LNCaP clone FGC (cell line): ENCODE measurements at regions not wholly inside any gene's neighbourhood (a gene's known extent, or its start where the extent isn't known, plus 50 kb on each side); places are given as distances from the start of the nearest gene placed in this dataset.

Source experiments
- DNase-seq: peaks from one replicate; pipeline ENCODE4 v3.0.0-alpha.2; 2011; ENCODE audit warnings: low read depth
- H3K4me3 ChIP-seq: 2 replicates; pipeline ENCODE4 v1.5.1; 2011; ENCODE audit warnings: mild to moderate bottlenecking, low read depth, low read length, control low read depth
- TF ChIP-seq, protein P1 (sequence below): IDR thresholded peaks from 2 replicates; pipeline ENCODE4 v1.5.1; 2012; ENCODE audit warnings: mild to moderate bottlenecking; ENCODE audit not compliant: control insufficient read depth, insufficient read depth; ENCODE audit errors: extremely low read depth

DNA sequence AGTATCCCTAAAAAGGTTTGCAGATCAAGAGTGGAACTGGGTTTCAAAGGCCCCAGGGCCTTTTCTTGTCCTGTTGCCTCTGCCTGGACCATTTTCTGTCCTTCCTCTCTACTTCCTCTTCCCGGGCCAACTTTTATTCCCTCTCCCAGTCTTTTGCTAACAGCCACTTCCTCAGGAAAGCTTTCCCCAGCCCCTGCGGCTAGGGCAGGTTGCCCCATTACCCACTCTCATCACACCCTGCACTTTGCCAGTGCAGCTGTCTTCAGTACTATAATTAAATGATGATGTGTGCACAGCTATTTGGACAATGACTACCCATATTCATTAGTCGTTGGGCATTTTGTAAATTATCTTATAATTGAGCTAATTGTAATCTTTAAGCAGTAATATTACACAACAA is 150.5 kb upstream of the THBS1 start:
- no peak for DNase-seq
- no peak overlapping the region for H3K4me3 ChIP-seq
- TF ChIP-seq, protein P1, sequence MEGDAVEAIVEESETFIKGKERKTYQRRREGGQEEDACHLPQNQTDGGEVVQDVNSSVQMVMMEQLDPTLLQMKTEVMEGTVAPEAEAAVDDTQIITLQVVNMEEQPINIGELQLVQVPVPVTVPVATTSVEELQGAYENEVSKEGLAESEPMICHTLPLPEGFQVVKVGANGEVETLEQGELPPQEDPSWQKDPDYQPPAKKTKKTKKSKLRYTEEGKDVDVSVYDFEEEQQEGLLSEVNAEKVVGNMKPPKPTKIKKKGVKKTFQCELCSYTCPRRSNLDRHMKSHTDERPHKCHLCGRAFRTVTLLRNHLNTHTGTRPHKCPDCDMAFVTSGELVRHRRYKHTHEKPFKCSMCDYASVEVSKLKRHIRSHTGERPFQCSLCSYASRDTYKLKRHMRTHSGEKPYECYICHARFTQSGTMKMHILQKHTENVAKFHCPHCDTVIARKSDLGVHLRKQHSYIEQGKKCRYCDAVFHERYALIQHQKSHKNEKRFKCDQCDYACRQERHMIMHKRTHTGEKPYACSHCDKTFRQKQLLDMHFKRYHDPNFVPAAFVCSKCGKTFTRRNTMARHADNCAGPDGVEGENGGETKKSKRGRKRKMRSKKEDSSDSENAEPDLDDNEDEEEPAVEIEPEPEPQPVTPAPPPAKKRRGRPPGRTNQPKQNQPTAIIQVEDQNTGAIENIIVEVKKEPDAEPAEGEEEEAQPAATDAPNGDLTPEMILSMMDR, result no peak

DNA sequence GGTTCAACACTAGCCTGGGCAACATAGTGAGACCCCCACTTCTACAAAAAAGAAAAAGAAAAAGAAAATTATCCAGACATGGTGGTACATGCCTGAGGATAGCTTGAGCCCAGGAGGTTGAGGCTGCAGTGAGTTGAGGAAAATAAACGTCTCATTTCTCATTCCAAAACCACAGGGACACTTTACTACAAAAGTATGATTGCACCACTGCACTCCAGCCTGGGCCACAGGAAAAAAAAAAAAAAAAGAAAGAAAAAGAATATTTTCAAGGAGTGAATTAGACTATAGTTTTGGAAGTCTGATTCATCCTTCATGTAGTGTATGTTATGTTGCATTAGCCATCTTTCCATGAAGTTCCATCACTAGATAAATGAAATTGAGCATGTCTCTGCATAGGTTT is 149.5 kb upstream of the THBS1 start:
- TF ChIP-seq, protein P1, result no peak
- DNase-seq, result no peak
- H3K4me3 ChIP-seq, result no peak overlapping the region

DNA sequence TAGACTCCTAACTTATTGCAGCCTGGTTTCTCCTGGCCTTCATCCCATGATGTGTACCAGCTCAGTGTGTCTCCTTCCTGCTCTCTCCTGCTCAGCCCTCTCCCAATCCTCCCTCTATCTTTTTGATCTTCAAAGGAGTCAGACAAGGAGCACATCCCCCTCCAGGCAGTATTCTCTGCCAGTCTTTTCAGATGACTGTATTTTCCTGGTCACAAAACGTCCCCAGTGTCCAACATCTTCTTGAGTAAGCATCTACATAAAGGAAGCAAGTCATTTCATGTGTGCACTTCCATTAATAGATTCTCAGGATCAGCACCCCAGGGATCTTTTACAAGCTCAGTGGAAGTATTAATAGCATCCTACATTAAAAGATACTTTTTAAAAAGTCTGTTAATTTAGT is 148.9 kb upstream of the THBS1 start:
- TF ChIP-seq, protein P1, result no peak
- DNase-seq, result no peak
- H3K4me3 ChIP-seq, result no peak overlapping the region

DNA sequence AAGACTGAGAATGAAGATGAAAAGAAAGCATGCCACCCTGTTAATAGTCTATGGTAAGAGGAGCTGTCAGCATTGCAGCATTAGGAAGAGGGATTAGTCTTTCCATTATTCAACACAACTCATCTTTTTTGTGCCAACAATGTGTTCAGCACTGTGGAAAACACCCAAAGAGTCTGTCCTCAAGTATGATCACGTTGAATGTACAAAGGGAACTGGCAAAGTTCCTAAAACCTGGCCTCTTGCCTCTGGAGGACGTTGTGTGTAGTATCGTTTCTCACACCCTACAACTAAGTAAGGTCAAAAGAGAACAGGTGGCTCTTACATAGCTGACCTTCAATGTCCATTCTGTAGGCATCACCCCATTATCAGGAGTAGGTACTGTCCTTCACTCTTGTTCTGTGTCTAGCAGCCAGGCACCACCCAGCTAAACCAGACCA is 147.9 kb upstream of the THBS1 start:
- DNase-seq, result no peak
- no peak overlapping the region for H3K4me3 ChIP-seq
- TF ChIP-seq, protein P1, result no peak

DNA sequence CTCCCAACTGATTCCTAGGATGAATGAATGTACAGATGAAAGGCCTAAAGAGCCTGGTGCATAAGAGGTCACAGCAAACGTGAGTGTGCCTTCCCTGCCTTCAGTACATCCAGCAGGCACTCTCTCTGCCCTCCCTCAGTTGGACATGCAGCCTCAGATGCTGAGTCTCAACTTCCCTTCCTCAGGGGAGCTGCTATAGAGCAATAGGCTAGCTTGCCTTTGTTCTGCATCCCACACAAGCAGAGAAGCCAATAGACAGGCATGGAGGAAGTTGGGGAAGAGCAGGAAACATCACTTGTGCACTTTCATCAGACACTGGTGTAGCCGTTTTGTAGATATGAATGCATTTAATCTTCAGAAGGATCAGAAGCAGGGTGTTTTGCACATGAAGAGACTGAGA is 147.5 kb upstream of the THBS1 start:
- no peak for DNase-seq
- TF ChIP-seq, protein P1, result no peak
- H3K4me3 ChIP-seq, result no peak overlapping the region

DNA sequence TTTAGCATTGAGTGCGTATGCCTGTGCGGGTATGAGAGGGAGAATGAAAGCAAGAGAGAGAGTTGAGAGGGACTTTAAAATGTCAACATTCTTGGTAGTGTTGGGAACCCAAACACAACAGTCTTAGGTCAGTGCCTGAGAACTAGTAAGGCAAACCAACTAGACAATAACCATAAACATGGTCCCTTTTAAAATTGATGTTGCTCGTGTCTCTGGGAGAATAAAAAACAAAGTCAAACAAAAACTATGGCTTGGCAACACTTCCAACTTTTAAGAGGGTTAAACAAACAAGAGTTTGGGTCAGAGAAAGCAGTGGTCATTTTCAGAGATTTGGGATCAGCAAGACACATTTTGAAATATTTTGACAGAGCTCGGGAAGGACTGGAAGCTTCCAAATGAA is 146.7 kb upstream of the THBS1 start:
- no peak for DNase-seq
- no peak overlapping the region for H3K4me3 ChIP-seq
- TF ChIP-seq, protein P1, result no peak

DNA sequence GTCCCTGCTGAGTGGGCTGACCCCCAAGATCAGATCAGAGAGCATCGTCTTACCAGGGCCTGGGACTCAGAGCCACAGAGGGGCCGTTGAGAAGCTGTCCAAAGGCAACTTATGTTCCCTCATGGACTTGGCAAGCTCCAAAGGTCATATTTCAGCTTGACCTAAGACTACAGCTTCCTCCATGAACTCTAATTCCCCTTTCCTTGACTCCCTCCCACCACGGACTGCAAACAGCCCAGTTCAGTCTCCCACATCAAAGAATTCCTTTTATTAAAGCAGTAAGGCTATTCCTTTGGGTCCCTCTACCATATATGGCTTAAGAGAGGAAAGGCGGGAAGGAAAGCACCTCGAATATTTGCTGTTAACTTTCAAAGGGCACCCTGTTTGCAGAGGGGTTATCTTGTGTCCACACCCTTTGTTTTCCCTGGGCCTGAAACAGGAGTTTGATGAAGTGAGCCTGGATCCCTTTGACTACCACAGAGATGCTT is 146.1 kb upstream of the THBS1 start:
- no peak overlapping the region for H3K4me3 ChIP-seq
- TF ChIP-seq, protein P1, result no peak
- no peak for DNase-seq
